ENCODE measurements at regions not wholly inside any gene's neighbourhood (a gene's known extent, or its start where the extent isn't known, plus 50 kb on each side); places are given as distances from the start of the nearest gene placed in this dataset.

DNA sequence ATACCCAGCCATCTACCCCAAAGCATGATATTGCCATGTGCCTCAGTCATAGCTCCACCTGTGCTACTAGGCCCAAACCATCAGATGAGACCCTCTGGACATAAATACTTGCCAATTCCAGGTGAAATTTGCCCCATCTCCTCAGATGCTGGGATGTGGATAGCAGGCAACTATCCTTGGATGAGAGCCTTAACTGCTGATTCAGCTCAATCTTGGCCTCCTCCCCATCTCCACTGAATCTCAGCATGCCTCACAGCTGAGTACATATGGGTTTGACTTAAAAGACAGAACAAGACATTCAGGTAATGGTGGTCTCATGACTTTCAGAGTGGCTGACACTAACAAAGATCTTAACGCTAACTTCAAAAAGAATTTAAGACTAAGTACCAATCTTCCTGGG, 50.8 kb upstream of the KLHL13 start:
- no peak for DNase-seq

DNA sequence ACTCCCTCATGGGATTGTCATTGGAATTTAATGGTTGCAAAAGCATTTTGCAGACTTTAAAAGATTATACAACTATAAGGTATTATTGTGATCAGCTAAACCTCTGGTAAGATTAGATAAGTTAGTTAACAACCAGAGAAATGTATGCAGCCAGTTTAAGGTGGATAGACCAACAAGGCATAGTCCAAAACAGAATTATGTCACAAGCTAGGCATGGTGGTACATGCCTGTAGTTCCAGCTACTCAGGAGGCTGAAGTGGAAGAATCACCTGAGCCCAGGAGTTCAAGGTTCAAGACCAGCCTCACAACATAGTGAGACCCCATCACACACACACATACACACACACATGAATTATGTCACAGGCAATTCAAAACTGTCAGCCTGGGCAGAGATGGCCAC, 54.7 kb upstream of the KLHL13 start:
- no peak for DNase-seq

DNA sequence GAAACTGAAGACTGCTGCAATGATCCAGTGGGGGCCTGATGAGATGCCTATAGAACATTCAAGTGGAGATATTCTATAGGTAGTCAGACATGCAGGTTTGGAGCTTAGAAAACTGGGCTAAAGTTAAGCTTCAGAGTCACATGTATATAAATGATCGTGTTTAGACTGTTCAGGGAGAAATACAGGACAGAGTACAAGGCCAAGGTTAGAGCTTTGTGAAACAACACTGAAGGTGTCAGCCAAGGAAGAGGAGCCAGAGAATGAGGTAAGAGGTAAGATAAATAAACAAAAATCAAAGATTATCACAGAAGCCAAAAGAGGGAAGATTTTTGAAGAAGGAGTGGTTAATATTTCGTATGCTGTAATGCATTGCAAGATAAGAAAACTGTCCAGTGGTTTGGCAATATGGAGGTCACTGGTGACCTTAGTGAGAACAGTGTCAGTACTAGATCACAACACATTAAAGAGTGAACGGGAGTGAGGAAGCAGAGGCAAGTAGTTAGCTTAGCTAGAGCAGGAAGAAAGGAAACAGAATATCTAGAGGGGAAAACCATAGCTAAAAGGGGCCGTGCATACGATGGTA, 58.0 kb upstream of the KLHL13 start:
- no peak for DNase-seq

DNA sequence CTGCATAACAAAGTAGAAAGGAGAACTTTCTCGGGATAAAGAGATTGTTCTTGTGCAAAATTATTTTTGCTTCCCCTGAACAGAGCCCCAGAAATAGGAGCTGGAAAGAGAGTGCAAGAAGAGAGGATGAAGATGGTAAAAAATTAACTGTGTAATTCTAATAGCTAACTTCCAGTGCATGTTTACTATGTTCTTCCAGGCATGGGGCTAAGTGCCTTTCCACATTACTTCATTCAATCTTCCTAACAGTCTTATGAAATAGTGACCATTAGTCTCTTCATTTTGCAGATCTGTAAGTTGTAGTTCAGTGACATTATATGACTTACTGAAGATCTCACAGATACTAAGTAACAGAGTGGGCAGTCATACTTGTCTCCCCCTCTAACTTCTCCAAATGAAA, 61.1 kb upstream of the KLHL13 start:
- DNase-seq: no peak

DNA sequence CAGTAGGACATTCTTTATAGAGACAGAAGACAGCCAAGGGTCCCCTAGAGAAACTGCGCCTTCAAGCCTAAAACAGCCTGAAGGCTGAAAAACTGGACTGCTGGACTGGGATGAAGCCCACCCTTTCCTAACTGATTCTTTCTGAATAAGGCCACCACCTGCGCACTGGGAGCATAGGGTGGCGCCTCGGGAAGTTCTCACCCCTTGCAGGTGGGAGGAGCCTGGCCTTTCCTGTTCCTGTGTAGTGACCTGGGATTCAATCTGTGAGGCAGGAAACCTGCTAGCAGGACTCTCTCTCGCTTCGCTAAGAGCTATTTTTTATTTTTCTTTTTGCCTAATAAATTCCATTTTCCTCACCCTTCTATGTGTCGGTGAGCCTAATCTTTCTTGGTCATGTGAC, 61.8 kb upstream of the KLHL13 start:
- no peak for DNase-seq

DNA sequence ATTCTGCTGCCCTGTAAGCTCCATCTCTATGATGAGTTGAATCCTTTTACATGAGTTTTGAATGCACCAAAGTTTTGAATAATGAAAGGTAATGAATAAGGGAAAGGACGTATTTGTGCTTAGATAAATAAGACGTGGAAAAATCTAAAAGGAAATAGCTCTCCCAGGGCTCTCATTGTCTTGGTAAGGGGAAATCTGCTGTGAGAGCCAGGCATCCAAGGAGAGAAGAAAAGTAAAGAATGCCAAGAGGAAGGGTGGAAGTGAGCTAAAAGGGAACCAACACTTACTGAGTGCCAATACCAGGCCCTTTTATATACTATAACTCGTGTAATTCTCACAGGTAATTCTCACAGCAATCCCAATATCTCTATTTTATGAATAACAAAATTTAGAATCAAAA, 62.6 kb upstream of the KLHL13 start:
- DNase-seq: no peak

DNA sequence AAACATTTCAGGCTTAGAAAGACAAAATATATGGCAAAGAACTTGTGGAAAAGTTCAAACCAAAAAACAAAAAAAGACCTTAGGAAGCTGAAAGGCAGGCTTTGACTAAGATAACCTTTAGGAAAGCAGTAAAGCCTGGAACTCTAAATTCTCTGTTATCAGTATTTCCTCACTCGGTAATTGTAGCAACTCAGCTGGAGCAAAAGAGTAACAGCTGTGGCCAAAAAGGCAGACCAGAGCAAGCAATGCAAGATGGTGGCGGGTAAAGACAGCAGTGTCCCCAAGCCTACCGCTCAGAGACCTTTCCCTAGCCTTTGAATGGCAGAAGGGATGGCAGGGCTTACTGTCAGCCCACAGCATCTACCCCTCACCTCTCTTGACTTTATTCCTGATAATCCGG, 63.1 kb upstream of the KLHL13 start:
- no peak for DNase-seq

DNA sequence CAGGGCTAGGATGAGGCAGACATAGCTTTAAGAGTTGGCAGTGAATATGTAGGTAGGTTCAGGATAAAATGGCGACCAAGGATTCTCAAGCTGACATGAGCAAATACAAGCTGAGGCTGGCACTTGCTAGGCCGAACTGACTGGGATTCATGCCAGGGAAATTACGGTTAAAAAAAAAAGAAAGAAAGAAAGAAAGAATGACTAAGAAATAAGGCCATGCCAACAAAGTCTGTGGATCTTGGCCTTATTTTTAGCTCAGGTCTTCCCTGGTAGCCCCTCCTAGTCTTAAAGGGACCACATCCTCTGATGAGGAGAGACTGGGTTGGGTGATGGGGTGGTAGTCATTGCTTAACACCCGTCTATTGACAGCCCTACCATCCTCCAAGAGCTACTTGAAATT, 64.4 kb upstream of the KLHL13 start:
- no peak for DNase-seq

DNA sequence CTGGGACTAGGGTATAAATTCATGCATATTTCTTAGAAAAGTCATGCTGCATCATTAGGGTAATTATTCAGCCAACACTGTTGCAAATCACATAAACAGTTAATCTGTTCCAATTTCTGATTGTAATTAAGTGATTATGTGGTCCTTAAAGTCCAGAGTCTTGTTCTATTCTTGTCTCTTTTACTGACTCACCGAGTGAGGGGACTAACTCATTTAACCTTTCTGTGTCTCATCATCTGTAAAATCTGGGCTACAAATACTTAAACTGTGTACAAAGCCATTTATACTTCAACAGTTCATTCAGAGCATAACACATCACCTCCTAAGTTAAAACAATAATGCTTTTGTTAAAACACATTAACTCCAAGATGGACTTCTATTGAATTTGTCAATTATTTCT, 65.4 kb upstream of the KLHL13 start:
- DNase-seq: no peak

DNA sequence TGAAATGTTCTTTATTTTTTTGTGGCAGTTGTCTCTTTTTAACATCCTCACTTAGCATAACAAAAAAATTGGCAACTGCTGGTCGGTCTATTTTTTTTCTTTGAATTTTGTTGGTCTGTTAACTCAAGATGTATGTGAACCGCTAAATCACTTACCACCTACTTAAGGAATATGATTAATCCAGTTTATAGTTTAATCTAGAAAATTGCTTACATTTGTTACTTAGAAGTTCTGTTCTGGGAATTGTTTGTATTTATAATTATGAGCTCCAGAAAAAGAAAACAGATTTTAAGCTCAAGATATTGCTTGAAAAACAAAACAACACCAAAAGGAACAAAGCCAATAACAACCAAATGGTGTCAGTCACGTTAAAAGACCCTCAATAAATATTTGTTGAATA, 66.1 kb upstream of the KLHL13 start:
- no peak for DNase-seq

DNA sequence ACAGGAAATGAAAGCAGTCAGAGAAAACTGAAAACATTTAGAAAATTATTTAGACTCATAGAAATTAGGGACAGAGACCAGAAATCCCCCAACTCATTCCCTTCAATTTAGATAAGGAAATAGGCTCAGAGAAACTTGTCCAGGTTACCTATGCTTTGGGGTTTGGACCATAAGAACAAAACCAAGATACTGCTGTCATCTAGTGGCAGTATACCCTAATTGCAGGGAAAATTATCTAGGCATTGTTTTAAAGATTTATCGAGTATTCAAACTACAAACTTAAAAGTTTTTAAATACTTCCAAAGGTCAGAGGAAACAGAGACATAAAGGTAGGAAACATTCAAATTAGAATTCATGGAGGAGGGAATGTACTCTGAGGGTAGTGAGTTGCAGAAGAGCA, 67.0 kb upstream of the KLHL13 start:
- no peak for DNase-seq

DNA sequence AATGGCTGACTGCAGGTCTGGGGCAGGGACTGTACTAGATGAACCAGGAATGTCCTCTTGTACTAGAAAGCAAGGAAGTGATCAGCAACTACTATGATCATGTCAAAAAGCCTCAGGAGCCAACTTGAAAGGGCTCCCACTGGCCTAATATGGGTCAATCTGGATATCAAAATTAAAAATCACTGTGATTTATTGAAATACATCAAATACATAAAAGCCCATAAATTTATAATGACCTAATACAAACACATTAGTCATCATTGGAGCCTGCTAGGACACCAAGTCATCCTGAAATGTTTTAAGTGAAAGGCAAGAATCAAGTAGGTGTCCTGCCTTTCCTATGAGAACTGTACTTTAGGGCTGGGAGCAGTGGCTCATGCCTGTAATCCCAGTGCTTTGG, 70.5 kb upstream of the KLHL13 start:
- DNase-seq: no peak

DNA sequence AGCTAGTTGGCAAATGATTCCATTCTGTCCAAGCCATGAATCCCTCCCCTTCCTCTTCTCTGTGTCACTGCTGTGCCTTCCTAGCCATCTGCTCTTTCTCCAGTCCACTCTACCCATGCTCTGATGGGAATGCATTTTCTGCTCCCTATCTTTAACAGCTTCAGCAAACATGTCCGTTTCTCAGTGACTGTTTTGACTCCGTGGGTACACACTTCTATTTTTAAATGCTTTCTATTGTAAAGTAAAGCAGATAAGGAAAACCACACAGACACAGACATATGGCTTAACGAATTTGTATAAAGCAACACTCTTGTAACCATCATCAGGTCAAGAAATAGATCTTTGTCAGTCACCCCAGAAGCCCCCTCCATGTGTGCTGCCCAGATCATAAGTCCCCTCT, 72.4 kb upstream of the KLHL13 start:
- DNase-seq: no peak

DNA sequence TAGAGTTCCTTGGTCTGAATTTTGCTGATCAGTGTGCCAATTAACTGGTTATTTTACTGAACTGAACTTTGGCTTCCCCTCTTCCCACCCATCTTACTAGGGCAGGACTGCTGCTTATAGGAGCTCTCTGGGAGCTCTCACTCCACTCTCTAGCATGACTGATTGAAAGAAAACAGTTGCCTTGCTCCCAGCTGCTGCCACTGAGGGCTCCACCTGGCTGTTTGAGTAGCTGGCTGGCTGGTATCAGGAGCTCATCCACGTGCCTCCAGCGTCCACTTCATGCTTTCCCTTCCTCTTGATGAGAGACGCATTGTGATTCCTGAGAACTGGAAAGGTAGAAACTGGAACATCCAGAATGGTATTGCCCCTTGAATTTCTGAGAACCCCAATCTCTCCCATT, 73.0 kb upstream of the KLHL13 start:
- no peak for DNase-seq

DNA sequence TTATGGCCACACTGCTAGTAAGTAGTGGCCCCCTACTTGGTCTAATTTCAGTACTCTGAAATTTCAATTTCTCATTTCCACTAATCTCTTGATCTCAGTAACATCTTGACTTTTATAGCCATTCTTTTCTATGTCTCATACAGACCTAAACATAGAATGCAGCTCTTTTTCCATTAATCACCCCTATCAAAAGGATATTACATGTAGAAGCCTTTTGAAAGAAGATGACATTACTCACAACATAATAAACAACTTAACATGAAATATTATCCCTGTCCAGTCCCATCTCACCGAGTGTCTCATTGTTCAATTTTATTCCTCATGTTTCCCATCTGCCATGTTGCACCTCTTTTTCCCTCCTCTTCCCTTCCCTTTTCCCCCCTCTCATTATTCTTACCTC, 81.1 kb upstream of the KLHL13 start:
- no peak for DNase-seq

DNA sequence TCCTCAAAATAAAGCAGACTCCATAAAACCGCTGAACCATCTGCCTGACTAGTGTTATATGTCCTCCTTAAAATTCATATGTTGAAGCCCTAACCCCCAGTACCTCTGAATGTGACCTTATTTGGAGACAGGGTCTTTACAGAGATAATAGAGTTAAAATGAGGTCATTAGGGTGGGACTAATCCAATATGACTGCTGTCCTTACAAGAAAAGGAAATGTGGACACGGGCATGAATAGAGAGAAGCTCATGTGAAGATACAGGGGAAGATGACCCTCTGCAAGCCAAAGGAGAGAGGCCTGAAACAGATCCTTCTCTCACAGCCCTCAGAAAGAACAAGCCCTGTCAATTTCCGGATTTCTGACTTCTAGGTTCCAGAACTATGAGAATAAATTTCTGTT, 82.0 kb upstream of the KLHL13 start:
- no peak for DNase-seq

DNA sequence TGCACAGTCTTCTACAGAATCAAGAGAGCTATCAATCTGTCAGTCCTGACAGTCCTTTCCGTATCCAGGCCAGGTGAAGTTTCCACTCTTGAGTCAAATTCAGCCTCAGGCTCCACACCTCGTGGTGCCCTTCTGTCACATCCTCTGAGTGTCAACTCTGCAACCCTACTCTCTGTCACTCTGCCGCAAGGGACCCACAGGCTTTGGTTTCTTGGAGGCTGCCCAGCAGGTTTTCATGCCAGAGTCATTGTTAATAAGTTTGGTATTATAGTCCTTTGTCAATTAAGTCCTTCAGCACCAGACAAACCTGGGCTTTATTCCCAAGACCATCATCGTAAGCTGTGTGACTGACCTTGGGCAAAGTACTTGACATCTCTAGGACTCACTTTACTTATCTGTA, 83.4 kb upstream of the KLHL13 start:
- DNase-seq: no peak

DNA sequence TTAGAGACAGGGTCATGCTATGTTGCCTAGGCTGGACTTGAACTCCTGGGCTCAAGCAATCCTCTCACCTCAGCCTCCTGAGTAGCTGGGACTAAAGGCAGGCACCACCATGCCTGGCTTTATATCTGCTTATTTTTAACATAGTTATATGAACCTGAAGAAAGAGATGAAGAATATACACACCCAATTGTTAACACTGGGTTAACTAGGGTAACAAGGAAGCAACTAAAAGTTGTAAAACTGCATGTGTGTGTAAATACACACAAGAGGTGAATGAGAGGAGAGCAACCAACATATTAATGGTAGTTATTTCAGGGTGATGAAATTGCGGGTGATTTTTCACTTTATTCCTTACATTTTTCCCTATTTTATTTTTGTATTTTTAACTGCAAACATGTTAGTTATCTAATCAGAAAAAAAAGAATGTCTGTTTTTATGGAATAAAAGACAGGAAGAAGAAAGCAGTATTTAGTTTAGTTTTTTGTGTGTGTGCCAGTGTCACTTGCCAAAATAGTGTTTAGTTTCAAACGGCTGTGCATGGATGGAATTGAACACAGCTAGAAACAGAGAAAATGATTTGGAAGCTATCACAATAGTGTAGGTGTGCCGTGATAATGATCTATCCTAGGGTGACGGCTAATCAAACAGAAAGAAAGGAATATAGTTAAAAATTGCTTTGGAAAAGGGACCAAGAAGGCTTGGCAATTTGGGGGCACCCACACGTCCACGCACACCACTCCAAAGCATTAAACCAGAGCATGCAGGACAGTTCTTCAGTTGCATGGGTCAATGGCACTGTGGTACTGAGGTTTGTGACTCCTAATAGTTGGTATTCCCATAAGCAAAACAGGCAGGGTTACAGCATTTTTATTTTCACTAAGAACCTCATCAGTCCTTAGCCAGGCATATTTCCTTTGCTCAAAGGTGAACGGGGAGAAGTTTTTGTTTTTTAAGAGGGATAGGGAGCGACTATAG, 89.1 kb upstream of the KLHL13 start:
- no peak for DNase-seq

DNA sequence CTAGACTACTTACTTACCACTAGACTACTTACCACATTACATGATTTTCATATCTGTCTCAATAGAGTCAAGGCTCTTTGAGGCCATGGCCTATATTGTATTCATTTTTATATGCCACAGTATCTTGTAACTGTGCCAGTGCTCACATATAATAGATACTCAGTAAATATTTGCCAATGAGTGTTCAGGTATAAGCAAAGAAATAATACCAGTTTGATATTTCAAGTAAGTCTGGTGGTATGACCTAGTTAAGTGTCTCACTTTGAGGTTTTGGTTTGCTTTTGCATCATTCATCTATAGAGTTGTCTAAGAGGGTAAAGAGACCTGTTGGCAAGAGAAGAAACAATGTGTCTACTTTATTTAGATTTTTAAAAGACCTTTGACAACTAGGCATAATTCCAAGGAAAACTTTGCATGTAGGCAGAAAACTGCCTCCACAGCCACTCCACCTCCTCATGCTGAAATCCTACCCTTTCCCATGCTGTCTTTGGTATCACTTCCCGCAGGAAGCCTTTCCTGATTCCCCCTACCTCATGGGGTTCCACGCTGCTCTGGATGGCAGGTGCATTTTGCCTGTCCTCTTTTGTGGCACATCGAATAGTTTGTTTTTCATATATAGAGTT, 91.3 kb upstream of the KLHL13 start:
- no peak for DNase-seq

DNA sequence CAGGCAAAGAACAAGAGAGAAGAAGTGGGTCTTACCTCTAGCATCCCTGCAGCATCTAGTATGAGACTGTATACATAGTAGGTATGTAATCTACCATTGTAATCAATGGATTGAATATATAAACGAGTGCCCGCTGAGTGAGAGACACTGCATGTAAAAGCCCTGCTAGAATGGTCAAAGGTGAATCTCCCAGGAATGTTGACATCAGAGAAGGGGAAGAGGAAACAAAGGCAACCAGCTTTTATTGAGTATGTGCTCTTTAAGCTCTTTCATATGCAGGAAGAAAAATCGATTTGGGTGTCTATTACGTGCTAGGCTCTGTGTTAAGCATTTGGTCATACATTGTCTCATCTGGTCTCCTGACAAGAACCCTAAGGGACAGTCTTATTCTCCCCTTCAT, 91.9 kb upstream of the KLHL13 start:
- no peak for DNase-seq

DNA sequence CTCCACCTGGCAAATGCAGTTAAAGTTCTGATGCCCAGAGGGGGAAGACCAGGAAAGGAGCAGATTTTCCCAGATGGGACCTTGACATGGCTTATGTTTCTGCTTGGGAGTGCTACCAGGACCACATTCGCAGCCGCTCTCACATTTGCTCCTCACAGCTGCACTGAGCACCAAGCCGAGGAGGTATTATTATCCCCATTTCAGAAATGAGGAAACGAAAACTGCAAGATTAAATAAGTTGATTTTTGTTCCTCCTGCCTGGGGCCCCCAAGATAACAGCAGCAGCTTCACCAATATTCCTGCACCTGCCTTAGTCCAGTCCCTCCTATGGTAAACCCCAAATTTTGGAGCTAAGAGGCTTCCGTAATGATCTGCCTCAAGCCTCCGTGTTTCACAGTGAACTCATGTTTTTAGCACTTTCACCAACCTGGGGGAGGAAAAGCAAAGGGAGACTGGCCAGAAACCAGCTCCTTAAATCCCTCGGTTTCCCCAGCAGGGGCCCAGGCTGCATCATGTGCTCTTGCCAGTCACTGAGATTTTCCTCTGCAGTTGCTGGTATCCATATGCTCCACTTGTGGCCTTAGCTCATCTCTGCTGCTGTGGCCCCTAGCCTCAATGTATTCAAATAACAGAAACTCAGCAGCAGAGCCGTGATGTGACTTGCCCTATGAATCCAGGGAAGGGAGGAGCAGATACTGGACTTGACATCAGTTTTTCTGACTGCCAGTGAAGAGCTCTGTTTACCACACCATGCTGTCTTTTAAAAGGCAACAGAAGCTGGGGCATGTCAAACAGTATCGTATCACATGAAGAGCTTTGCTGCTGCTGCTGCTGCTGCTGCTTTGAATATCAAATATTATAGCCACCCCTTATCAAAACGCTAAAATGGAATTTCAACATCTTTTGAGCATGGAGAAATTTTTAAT, 95.5 kb upstream of the KLHL13 start:
- DNase-seq: no peak

DNA sequence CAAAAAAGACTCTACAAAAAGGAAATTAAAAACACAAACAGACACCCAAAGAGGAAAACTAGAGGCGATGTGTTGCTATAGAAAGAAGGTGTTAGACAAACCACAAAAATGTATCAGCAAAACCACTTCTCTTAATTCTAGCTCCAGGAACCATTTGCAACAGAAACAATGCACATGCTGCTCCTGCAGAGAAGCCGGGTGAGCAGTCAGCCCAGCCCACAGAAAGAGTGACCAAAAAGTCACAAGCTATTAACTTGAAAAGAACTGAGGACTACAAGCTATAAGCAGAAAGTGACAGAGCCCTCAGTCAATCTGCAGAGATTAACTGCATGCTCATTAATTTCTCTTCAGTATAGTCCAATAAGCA, 96.2 kb upstream of the KLHL13 start:
- DNase-seq: no peak

DNA sequence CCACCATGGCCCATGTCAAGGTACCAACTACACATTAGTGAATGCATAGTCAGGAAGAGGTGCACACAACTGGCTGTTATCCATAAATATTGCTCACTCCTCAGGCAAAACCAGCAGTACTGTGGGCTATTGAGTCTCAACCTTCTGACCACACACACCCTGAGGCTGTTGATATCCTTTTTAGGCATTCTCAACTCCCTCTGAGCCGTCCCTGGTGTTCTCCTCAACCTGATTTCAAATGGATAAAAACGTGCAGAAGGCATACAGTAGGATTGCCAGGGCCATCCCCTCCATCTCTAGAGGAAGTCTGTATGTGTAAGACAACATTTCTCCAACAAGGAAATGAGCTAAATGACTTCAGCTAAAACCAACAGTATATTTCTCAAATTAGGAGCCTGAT, 98.7 kb upstream of the KLHL13 start:
- DNase-seq: no peak

Measured in CD4-positive, alpha-beta T cell treated with Interleukin-4 for 1 hour (primary cell).